Mesenchymal stem cell (in vitro differentiated cells and primary cell): ENCODE measurements at regions not wholly inside any gene's neighbourhood (a gene's known extent, or its start where the extent isn't known, plus 50 kb on each side); places are given as distances from the start of the nearest gene placed in this dataset.

Source experiments
- DNase-seq: peaks from one replicate; pipeline ENCODE4 v3.0.0-alpha.2; 2013
- H2AFZ ChIP-seq: one replicate; pipeline ENCODE4 v1.6.1; 2013; ENCODE audit warnings: low read depth, mild to moderate bottlenecking, control low read depth, inconsistent platforms, low read length, moderate library complexity
- H2AK5ac ChIP-seq: 2 replicates; pipeline ENCODE4 v1.6.1; 2013; ENCODE audit warnings: low read length, moderate library complexity, mild to moderate bottlenecking, inconsistent platforms; ENCODE audit not compliant: severe bottlenecking
- H2BK120ac ChIP-seq: one replicate; pipeline ENCODE4 v1.6.1; 2013; ENCODE audit warnings: low read depth, mild to moderate bottlenecking, inconsistent platforms, low read length, moderate library complexity
- H2BK12ac ChIP-seq, 2 experiments: one replicate each; pipeline ENCODE4 v1.6.1; 2013; ENCODE audit warnings: inconsistent platforms in 2 of 2, low read length in 2 of 2, mild to moderate bottlenecking in 2 of 2, moderate library complexity in 2 of 2, control low read depth in 1 of 2
- H2BK15ac ChIP-seq: one replicate; pipeline ENCODE4 v1.6.1; 2013; ENCODE audit warnings: mild to moderate bottlenecking, low read depth, inconsistent platforms; ENCODE audit not compliant: poor library complexity, severe bottlenecking
- H2BK5ac ChIP-seq: 2 replicates; pipeline ENCODE4 v1.6.1; 2013; ENCODE audit warnings: low read depth, mild to moderate bottlenecking, low read length, control low read depth, inconsistent platforms; ENCODE audit not compliant: poor library complexity, severe bottlenecking
- H3K14ac ChIP-seq, 2 experiments: one replicate each; pipeline ENCODE4 v1.6.1; 2013; ENCODE audit warnings: inconsistent platforms in 2 of 2, low read length in 2 of 2, control low read depth in 1 of 2, mild to moderate bottlenecking in 1 of 2, moderate library complexity in 1 of 2
- H3K18ac ChIP-seq, 2 experiments: one replicate each; pipeline ENCODE4 v1.6.1; 2013; ENCODE audit warnings: inconsistent platforms in 2 of 2, low read length in 2 of 2, control low read depth in 1 of 2, low read depth in 1 of 2, mild to moderate bottlenecking in 1 of 2
- H3K23ac ChIP-seq, 2 experiments: one replicate each; pipeline ENCODE4 v1.6.1; 2013; ENCODE audit warnings: inconsistent platforms in 2 of 2, low read length in 2 of 2, mild to moderate bottlenecking in 2 of 2, moderate library complexity in 2 of 2, control low read depth in 1 of 2
- H3K27ac ChIP-seq: 2 replicates; pipeline ENCODE4 v1.5.1; 2013; ENCODE audit warnings: mild to moderate bottlenecking, moderate library complexity, low read length, control low read depth, inconsistent platforms; ENCODE audit not compliant: poor library complexity, severe bottlenecking
- H3K27me3 ChIP-seq, 2 experiments: 2 replicates each; pipeline versions ENCODE4 v1.6.1 to v1.7.0; 2013; ENCODE audit warnings: low read length in 2 of 2, mild to moderate bottlenecking in 2 of 2, moderate library complexity in 2 of 2, control low read depth in 1 of 2, inconsistent platforms in 1 of 2; ENCODE audit not compliant: control insufficient read depth in 1 of 2, insufficient read depth in 1 of 2
- H3K36me3 ChIP-seq, 2 experiments: 2 replicates each; pipeline versions ENCODE4 v1.6.1 to v1.7.0; 2013; ENCODE audit warnings: low read length in 2 of 2, control low read depth in 1 of 2, inconsistent platforms in 1 of 2, low read depth in 1 of 2, mild to moderate bottlenecking in 1 of 2; ENCODE audit not compliant: insufficient read depth in 2 of 2, control insufficient read depth in 1 of 2
- H3K4ac ChIP-seq, 2 experiments: one replicate each; pipeline ENCODE4 v1.6.1; 2013; ENCODE audit warnings: inconsistent platforms in 2 of 2, low read length in 2 of 2, mild to moderate bottlenecking in 2 of 2, moderate library complexity in 2 of 2, control low read depth in 1 of 2, low read depth in 1 of 2
- H3K4me1 ChIP-seq: 2 replicates; pipeline ENCODE4 v1.6.1; 2013; ENCODE audit warnings: low read depth, low read length, control low read depth; ENCODE audit not compliant: control insufficient read depth, insufficient read depth
- H3K4me2 ChIP-seq: 2 replicates; pipeline ENCODE4 v1.6.1; 2013; ENCODE audit warnings: low read length, mild to moderate bottlenecking, inconsistent platforms; ENCODE audit not compliant: poor library complexity, severe bottlenecking
- H3K4me3 ChIP-seq, 2 experiments: 2 replicates each; pipeline versions ENCODE4 v1.5.1 to v1.7.0; 2013; ENCODE audit warnings: low read length in 2 of 2, mild to moderate bottlenecking in 2 of 2, control low read depth in 1 of 2, low read depth in 1 of 2; ENCODE audit not compliant: insufficient read depth in 1 of 2
- H3K79me1 ChIP-seq: replicated peaks from 2 replicates; pipeline ENCODE4 v1.6.1; 2013; ENCODE audit warnings: mild to moderate bottlenecking, control low read depth, low read length, inconsistent platforms; ENCODE audit not compliant: poor library complexity, severe bottlenecking
- H3K9ac ChIP-seq: 2 replicates; pipeline ENCODE4 v1.7.0; 2013; ENCODE audit warnings: mild to moderate bottlenecking, low read length, moderate library complexity
- H3K9me3 ChIP-seq: 2 replicates; pipeline ENCODE4 v1.7.0; 2013; ENCODE audit warnings: mild to moderate bottlenecking, low read length; ENCODE audit not compliant: control insufficient read depth
- H4K8ac ChIP-seq: one replicate; pipeline ENCODE4 v1.6.1; 2013; ENCODE audit warnings: inconsistent platforms, mild to moderate bottlenecking, low read length, moderate library complexity
- H4K91ac ChIP-seq: one replicate; pipeline ENCODE4 v1.6.1; 2013; ENCODE audit warnings: mild to moderate bottlenecking, low read length, inconsistent platforms
- WGBS: methylation state at CpG from one replicate; pipeline ENCODE4 v1.1.7; 2013; ENCODE audit warnings: mixed read lengths; 5-methylcytosine and 5-hydroxymethylcytosine counted together

DNA sequence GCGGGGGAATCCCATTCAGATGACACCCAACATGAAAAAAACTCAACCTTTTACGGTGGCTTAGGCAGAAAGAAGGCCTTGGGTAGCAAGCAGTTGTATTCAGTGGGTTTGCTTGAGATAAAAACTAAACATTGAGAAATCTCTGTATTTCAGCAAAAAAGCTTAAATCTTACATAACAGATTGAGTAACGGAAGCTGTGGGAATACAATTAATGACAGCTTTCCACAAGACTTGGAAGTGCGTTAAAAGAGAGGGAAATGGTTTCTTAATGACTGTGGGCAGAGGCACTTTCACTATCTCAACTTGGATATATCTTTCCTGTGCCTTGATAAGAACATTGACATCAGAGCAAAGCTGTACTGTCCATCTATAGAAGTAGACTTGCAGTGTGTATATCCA lies 418.5 kb upstream of the HS3ST1 start:
- H2AFZ ChIP-seq = no peak overlapping the region
- no peak overlapping the region for H3K4ac ChIP-seq
- H3K79me1 ChIP-seq = no peaks in the 10 kb centered on the region
- H3K4me2 ChIP-seq = no peak overlapping the region
- H3K9ac ChIP-seq = no peak overlapping the region
- WGBS = 56% methylated on average over 2 of the region's 4 CpGs
- H3K4me3 ChIP-seq = no peak overlapping the region
- no peaks in the 10 kb centered on the region for H3K36me3 ChIP-seq
- no peak overlapping the region for H3K14ac ChIP-seq
- no peak overlapping the region for H3K23ac ChIP-seq
- H3K18ac ChIP-seq = no peak overlapping the region
- no peak overlapping the region for H2BK15ac ChIP-seq
- no peak for DNase-seq
- no peak overlapping the region for H2BK5ac ChIP-seq
- H3K4me1 ChIP-seq = no peaks in the 10 kb centered on the region
- no peak overlapping the region for H4K8ac ChIP-seq
- no peak overlapping the region for H2BK12ac ChIP-seq
- no peak overlapping the region for H3K27ac ChIP-seq
- no peak overlapping the region for H2BK120ac ChIP-seq
- H4K91ac ChIP-seq = no peak overlapping the region
- no peak overlapping the region for H2AK5ac ChIP-seq
- no peaks in the 10 kb centered on the region for H3K9me3 ChIP-seq
- no peaks in the 10 kb centered on the region for H3K27me3 ChIP-seq

DNA sequence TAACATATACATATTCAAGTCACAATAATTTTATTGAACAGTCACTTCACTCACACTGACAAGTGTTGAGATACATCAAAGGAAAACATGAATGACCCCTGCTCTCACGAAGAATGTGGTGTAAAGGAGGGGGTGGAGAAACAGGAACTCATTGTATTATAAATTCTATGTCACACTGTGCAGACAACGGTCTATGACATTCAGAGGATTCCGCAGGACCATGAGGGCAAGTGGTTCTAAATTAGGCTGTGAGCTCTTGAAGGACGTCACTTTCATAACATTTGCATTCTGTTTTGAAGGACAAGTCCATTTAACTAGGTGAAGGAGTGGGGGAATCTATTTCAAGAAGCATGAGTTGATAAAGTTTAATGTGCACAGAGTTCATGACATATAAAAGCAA lies 415.2 kb upstream of the HS3ST1 start:
- no peak overlapping the region for H3K14ac ChIP-seq
- no peak overlapping the region for H3K18ac ChIP-seq
- H2BK15ac ChIP-seq = no peak overlapping the region
- no peak overlapping the region for H4K91ac ChIP-seq
- no peak overlapping the region for H2AFZ ChIP-seq
- no peaks in the 10 kb centered on the region for H3K36me3 ChIP-seq
- H3K4ac ChIP-seq = no peak overlapping the region
- no peak overlapping the region for H3K4me2 ChIP-seq
- no peak overlapping the region for H3K27ac ChIP-seq
- H2BK12ac ChIP-seq = no peak overlapping the region
- WGBS = 54% methylated on average over 4 of the region's 4 CpGs
- no peak overlapping the region for H2AK5ac ChIP-seq
- no peaks in the 10 kb centered on the region for H3K4me1 ChIP-seq
- no peak overlapping the region for H2BK120ac ChIP-seq
- H3K23ac ChIP-seq = no peak overlapping the region
- H3K9me3 ChIP-seq = no peaks in the 10 kb centered on the region
- no peaks in the 10 kb centered on the region for H3K27me3 ChIP-seq
- H3K79me1 ChIP-seq = no peaks in the 10 kb centered on the region
- H4K8ac ChIP-seq = no peak overlapping the region
- no peak overlapping the region for H3K4me3 ChIP-seq
- H2BK5ac ChIP-seq = no peak overlapping the region
- no peak for DNase-seq
- no peak overlapping the region for H3K9ac ChIP-seq

GRCh38 chr4:11843340-11843739 lies 414.6 kb upstream of the HS3ST1 start:
- no peak overlapping the region for H2BK120ac ChIP-seq
- no peak overlapping the region for H2BK5ac ChIP-seq
- H2BK12ac ChIP-seq = no peak overlapping the region
- no CpG with 5 or more reads among the region's 1 CpG for WGBS
- no peak overlapping the region for H4K91ac ChIP-seq
- H3K4me3 ChIP-seq = no peak overlapping the region
- H3K27me3 ChIP-seq = no peaks in the 10 kb centered on the region
- H3K4me2 ChIP-seq = no peak overlapping the region
- H3K23ac ChIP-seq = no peak overlapping the region
- no peak overlapping the region for H3K4ac ChIP-seq
- H3K9ac ChIP-seq = no peak overlapping the region
- H2AFZ ChIP-seq = no peak overlapping the region
- no peak overlapping the region for H4K8ac ChIP-seq
- H2BK15ac ChIP-seq = no peak overlapping the region
- DNase-seq = no peak
- H2AK5ac ChIP-seq = no peak overlapping the region
- no peaks in the 10 kb centered on the region for H3K36me3 ChIP-seq
- no peak overlapping the region for H3K14ac ChIP-seq
- no peaks in the 10 kb centered on the region for H3K9me3 ChIP-seq
- no peak overlapping the region for H3K18ac ChIP-seq
- no peaks in the 10 kb centered on the region for H3K4me1 ChIP-seq
- no peaks in the 10 kb centered on the region for H3K79me1 ChIP-seq
- no peak overlapping the region for H3K27ac ChIP-seq

GRCh38 chr4:11842620-11843263 lies 414.0 kb upstream of the HS3ST1 start:
- Histone ChIP-seq H4K8ac (no peak overlapping the region), H3K79me1 (no peaks in the 10 kb centered on the region), H3K4me2 (no peak overlapping the region), H4K91ac (no peak overlapping the region), H3K27me3 (no peaks in the 10 kb centered on the region), H3K9me3 (no peaks in the 10 kb centered on the region), H3K4me3 (no peak overlapping the region), H3K14ac (no peak overlapping the region), H3K27ac (no peak overlapping the region), H2BK120ac (no peak overlapping the region), H3K18ac (no peak overlapping the region), H2AFZ (no peak overlapping the region), H3K9ac (no peak overlapping the region), H3K23ac (no peak overlapping the region), H2AK5ac (no peak overlapping the region), H2BK15ac (no peak overlapping the region), H2BK5ac (no peak overlapping the region), H2BK12ac (no peak overlapping the region), H3K4ac (no peak overlapping the region), H3K4me1 (no peaks in the 10 kb centered on the region), H3K36me3 (no peaks in the 10 kb centered on the region)
- WGBS = no CpG with 5 or more reads among the region's 1 CpG
- no peak for DNase-seq
